Mucosa of gallbladder (tissue), 1 donor: ENCODE measurements at regions not wholly inside any gene's neighbourhood (a gene's known extent, or its start where the extent isn't known, plus 50 kb on each side); places are given as distances from the start of the nearest gene placed in this dataset.

ENCODE experiments used
- DNase-seq: peaks from one replicate; pipeline ENCODE4 v3.0.0-alpha.2; 2020; ENCODE audit warnings: low spot score
- donor health status: DM: no; HTN: no; CAD: no.

DNA sequence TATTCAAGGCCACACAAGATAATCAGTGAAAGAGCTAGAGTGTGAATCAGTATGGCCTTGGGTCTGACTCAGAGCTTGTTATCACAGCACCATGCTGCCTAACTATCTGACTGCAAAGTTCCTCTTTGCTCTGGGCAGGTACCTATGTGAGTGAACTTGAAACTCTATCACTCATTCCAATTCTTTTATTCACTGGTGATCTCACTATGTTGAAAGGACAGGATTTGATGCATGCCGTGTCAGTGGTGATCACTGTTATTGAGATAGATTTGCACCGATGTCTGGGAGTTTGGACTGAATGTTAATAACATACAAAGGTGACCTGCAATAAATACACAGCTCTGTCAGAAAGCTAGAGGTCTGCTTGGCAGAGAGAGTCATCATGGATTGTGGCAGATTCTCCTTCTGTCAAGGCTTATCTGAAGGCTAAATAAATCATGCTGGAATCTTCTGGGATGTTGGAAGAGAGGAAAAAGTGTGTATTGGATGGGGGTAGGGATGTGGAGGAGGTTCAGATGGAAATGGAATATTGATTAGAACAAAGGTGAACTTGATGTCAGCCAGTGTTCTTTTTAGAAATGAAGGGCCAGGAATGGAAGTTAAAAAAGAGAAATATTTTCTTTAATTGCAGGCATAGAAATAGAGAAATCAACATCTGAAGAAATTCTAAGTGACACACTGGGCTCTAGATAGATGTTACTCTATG lies 91.8 kb upstream of the TNC start:
- DNase-seq: no peak

DNA sequence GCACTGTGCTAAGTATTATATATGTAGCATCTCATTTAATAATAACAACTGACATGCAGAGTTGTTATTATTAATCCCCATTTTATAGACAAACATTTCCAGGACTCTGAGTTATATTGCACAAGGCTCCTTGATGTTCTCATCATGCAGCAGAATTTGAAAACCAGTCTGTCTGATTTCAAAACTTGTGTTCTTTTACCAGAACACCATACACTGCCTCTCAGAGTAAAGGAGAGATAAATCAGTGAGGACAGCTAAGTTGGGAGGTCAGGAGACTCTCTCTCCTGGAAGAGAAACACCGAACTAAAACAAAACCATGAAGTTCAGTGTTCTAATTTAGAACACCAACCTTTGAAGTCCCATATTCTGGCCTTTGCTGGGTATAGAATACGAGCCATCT lies 92.7 kb upstream of the TNC start:
- DNase-seq: no peak

DNA sequence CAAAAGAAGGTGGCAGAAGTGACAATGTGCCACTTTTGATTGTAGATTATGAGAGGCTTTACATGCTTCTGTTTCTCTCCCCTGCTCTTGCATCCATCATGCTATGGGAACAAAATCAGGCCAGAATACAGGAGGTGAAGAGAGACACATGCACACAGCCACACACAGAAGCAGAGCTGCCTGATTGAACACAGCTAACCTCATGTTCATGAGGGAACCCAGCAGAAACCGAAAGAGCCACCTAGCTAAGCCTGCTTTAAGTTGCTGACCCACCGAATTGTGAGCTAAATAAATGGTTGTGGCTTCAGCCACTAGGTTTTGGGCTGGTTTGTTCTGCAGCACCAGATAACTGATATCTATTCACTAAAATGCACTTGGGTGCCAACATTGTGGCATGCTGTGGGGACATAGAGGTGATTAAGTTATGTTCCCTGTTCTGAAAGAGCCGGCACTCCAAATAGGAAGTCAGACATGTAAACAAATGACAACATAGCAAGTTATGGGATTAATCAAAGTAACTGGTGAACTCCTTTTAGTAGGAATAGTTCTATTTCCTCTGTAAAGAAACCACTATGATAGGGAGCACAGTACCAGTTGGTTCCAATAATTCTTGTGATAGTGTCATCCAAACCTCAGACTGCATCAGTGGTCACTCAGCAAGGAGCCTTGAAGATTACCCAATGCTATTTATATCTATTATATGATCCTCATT lies 93.6 kb upstream of the TNC start:
- DNase-seq: no peak

DNA sequence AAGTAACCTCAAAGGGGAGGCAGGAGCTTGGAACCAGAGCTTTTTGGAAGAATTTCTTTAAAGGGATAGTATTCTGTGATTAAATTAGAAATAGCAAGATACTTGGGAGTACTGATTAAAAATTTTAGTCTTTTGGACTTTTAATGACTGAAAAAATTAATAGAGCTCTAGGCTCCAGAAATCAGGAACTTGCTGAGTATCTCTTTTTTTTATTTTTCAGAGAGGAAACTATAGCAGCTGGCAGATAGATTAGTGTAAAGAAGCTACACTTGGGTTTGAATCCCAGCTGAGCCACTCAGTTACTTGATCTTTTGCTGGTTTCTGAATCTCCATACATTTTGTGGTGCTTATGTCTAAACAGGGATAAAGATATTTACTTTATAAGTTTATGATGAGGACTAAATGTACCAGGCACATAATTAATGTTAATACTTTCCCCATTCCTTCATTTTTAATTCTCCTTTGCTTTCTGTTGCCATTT lies 94.2 kb upstream of the TNC start:
- DNase-seq: no peak

DNA sequence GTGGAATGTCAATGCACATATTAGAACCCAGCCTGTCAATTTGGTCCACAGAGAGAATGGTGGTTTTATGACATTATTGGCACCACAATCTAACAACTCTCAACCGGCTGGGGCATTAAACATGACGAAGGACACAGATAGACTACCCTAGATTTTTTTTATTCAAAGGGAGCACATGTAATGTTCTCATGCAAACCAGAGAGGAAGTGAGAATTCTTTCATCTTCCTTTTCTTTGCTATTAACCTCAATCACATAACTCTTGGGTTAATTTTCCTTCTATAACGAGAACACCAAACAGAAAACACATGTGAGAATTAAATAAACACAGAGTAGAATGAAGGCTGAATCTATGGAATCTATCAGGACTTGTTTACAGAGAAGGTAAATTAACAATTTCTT lies 94.9 kb upstream of the TNC start:
- DNase-seq: no peak

DNA sequence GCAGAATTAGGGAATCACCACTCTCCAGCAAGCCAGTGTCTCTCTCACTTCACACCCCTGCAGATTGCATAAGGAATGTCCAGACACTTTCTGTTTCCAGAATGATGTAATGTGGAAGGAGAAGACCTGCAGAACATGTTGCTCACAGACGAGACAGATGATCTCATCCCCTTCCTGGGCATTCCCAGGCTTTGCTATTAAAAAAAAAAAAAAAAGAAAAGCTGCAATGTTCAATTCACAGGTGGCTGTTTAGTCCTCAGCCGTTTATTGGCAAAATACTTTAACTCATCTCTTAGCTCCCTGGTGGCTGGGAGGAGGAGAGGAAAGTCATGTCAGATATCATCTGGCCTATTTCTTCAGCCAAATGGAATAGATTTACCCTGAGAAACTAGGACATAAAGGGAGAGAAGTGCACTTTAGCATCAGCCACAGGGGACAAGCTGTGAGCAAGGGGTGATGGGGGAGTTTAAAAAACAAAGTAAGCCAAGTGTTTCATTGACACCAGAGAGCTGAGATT lies 95.9 kb upstream of the TNC start:
- DNase-seq: peak; percentile 39

DNA sequence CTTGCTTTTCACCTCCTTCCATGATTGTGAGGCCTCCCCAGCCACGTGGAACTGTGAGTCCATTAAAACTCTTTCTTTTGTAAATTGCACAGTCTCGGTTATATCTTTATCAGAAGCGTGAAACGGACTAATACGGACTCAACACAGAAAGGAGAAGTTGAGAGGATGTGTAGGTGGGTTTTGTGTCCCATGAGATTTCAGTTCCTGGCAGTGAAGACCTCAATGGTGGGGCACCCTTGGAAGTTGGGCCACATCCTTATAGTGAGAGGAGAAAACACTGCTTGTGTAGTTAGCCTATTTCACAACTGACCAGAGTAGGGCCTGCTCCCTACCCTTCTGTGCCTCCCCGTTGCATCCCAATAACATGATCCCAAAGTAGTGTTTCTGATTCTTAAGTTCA lies 98.9 kb upstream of the TNC start:
- DNase-seq: no peak

DNA sequence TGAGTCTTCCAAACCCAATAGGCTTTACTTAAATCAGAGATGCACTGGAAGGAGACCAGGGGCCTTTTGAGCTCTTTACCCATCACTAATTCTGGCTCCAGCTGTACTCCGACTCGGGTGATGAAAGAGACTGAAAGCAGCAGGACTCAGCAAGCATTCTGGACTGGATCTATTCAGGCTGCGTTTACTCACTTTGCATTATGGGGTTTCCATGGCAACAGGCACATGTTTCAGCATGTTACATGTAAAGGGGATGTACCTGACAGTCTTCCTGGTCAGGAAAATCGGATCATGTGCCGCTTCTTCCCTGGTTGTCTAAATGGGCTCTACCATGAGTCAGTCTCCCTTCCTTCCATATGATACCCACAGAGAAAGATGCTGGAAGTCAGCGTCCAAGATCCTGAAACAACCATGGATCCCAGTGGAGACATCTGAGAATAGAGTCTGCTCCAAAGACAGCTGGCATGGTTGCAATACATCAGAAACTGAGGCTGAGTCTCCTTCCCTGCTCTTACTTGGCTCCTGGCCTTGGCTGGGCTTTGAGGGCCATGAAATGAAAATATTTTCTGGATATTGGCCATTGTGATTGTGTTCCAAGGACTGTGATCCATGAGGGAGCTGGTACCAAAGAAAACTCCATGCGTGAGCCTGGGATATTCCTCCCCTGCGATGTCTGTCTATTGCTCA lies 102.5 kb upstream of the TNC start:
- DNase-seq: no peak

DNA sequence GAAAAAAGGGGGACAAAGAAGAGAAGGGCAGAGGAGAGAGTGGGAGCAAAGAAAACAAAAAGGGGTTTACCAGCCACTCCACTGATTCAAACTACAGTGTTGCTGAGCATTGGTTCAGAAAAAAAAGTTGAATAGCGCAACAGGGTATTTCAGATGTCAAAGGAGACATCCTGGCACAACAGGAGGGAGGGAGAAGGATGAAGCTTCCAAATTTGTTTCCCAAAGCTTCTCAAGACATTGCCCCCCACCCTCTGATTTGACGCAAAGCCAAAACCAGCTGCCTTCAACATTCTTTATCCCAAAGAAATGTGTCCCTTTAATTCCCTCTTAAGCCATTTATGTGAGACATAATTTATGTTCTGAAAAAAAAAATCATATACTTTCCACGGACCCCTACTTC lies 105.5 kb upstream of the TNC start:
- DNase-seq: no peak

DNA sequence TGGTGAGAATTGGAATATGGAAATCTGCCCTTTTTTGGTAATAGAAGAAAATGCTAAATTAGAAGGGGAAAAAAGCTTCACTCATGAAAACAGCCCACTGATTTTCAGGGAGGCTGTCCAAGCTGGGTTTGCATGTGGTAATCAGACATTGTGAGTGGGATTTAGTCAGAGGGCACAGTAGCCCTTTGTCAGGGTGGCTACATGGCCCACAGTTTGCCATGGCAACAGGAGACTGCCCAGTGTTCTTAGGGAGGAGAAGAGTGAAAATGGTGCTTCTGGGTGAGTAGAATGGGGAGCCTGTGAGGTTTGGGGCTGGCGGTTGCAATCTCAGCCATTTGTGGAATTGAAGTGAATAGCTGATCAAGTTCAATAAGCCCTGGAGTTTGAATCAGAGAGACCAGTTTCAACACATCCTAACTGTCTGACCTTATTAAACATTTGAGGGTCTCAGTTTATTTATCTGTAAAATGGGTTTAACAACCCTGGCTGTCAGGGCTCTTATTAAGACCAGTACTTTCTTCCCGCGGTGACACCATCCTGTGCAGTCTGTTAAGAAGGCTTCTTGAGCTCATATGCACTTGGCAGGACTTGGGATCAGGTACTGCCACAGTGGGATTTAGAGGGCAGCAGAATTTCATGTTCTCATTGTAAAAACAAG lies 107.6 kb upstream of the TNC start:
- no peak for DNase-seq

DNA sequence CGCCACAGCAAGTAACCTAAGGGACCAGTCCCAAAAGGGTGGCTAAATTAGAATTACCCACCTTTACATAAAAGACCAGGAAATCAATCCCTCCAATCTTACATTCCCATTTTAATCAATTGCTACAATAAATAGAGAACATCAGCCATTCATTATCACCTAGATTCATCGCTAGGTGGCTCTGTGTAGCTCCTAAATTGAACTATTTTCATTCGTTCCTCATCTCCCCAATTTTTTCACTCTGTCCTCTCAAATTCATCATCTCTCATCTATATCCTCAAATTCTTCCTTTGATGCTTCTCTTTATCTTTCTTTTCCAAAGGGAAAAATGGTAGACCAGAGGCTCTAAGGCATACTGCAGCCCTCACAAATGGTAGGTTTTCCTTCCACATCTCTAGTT lies 108.2 kb upstream of the TNC start:
- no peak for DNase-seq

DNA sequence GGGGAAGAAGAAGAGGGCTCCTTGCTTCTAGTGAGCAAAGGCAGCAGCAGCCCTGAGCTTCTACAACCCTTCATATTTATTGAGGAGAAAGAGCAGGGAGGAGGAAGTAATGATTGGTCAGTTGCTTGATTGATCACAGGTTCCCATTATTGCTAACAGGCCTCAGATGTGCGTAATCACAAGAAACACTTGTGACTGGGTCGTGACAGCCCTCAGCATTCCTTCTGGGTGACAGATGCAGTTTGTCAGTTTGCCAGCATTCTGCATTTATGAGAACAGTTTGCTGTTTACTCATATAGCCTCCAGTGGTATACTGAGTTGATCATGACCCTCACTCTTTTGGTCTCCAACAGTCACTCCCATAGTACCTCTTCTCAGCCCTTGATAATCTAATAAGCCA lies 111.5 kb upstream of the TNC start:
- no peak for DNase-seq

DNA sequence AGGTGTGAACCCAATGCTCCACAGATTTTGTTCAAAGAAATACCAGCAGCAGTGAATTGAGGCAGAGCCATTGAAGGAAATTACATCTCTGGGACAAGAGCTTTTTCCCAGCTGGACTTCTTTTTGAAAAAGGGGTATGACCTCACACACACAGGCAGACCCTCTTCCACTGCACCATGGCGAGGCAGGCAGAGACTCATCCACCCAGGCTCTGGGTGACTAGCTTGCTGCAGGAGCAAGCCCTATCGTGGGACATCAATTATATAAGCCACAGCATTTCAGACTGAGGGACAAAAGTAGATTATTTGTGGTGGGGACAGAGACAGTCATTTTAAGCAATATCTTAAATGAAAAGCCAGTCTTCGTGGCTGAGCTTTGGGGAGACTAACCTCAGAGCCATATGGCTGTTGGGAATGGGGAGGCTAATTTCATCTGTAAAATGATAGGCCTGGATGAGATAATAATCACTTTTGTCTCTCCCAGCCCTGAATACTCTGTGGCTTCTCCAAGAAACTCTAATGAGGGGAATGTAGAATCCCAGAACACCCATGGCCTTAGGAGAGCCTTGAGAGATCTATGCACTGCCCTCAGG lies 113.1 kb upstream of the TNC start:
- DNase-seq: no peak

DNA sequence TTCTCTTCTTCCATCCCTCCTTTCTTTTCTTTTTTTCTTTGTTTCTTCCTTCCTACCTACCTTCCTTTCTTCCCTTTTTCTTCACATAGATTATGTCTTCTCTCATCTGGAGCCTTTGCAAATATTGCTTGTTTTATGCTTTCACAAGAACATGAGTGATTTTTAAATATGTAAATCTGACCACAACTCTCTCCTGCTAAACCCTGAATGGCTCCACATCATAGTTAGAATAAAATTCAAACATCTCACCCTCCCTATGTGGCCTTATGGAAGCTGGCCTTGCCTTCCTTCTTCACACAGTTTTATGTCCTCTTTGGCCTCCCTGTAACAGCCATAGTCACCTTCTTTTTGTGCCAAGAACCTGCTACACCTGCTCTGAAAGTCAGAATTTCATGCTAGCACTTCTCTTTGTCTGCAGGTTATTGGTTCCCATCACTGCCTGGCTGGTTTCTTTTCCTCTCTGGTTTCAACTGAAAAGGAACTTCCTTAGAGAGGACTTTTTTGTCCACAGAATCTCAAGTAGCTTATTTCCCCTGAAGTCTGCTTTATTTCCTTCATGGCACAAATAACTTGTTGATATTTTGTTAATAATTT lies 114.3 kb upstream of the TNC start:
- no peak for DNase-seq

DNA sequence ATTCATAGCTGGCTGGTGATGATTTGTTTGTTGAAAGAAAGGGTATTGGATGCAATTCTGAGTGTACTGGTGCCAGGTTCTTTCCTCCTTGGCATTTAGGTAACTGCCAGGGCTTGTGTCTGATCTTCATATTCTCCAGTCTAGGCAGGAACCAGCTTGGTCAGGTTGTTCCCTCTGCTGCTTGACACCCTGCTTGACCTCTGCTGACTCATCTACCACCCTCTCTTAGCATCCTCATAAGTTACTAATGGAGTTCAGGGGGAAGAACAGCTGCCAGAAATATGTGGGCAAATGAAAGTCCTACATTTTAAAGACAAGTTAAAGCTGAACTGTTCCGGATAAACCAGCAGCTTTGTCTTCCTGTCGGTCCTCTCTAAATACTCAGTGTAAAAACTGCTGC lies 116.1 kb upstream of the TNC start:
- peak; percentile 52 for DNase-seq

DNA sequence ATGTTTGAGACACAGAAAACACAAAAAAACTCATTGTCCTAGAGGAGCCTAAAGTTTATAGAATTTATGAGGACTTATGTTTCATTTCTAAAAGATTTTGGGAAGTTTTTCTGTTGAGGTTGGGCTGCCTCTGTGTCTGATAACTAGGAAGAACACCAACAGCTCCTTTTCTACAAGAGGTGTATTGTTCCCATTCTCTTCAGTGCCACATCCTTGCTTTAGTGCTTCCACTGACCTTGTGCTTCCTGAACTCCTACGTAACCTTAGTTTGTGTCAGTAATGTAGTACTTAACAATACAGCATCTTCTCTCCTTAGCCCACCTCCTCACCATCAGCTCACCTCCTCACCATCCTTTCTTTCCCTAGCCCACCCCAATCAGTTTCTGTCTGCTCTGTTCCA lies 117.3 kb upstream of the TNC start:
- no peak for DNase-seq

DNA sequence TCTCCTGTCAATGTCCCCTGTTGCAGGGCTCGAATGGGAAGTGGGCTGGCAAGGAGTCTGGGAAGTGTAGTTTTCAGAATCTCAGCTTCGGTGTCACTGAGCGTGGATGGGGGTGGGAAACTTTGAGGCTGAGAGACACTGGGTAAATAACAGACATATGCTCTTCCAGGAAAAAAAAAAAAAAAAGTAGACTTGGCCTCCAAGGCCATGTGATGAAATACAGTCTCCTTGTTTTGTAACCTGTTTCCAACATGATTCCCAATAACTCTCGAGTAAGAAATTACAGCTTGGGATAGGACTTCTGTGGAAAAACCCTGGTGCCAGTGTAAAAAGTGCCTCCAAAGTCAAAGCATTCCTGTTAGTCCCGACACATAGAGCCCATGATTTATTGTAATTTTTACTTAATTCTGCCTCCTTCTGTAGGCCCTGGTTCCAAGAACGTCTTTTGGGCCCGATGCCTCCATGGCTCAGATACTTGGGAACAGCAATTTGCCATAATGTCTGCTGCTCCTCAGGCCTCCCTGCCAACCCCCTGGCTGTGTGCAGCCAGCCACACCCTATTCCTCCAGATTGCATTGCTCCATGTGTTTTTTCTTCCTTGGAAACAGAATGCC lies 119.5 kb upstream of the TNC start:
- no peak for DNase-seq

DNA sequence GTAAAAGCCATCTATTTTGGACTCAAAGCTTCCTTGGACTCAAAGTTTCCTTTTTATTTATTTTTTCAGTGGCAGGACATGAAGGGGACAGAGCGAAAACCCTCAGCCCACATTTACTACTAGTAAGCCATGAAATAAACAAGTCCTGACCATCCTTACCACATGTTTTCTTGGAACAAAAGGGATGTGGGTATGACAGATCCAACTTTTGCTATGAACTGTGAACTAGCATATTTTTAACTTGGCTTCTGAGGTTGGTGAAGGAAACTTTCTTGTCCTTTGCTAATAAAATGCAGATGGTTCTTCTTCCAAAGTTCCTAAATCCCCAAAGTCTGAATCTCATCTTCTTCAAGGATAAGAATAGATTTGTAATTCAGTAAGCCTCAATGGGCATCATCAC lies 122.7 kb upstream of the TNC start:
- no peak for DNase-seq

DNA sequence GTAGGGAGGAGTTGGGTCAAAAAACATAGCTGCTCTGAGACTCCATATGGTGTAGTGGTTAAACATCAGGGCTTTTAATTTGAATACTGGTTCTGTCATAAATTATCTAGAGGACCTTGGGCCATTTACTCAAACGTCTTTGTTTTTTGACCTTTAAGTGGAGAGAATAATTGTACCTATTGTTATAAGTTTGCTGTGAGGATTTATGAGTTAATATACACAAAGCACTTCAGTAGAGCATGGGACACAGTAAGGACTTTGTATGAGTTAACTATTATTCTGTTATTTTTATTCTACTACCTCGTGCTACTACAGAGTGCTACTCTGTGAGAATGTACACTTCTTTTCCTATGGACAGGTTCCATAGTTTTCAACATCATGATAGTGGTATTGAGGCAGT lies 123.7 kb upstream of the TNC start:
- DNase-seq: no peak

DNA sequence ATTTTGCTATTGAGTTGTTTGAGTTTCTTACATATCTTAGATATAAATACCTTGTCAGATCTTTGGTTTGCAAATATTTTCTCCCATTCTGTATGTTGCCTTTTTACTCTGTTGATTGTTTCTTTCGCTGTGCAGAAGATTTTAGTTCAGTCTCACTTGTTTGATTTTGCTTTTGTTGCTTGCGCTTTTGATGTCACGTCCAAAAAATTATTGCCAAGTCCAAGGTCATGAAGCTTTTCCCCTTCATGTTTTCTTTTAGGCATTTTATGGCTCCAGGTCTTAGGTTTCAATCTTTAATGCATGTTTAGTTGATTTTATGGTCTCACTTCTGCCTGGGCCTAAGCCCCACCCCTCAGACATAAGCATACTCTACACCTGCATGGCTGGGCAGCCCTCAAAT lies 131.5 kb upstream of the TNC start:
- DNase-seq: no peak

DNA sequence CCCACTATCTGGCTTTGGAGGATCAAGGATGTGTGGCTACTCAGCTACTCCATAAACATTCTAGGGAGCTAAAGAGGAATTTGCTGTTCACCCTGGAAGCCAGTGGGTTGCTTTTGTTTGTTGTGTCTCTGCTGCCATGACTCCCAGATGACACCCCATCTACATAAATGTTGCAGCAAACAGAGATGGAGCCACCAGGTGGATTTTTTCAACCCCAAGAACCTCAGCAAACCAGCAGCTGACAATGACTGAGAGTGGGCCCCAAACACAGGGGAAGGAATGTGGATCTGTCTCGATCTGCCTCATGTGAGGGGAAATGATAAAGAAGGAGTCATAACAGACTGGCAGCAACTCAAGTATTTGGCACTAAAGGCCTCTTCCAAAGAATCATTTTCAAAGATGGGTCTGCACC lies 132.7 kb upstream of the TNC start:
- DNase-seq: no peak
